Astrocyte (in vitro differentiated cells and primary cell): ENCODE measurements at regions not wholly inside any gene's neighbourhood (a gene's known extent, or its start where the extent isn't known, plus 50 kb on each side); places are given as distances from the start of the nearest gene placed in this dataset.

Experiments used
- EZH2 ChIP-seq: IDR thresholded peaks from 2 replicates; pipeline ENCODE4 v1.6.1; 2012; ENCODE audit warnings: mild to moderate bottlenecking, low read length, inconsistent platforms; ENCODE audit not compliant: insufficient read depth
- TF ChIP-seq, protein P1 (sequence below): IDR thresholded peaks from 2 replicates; pipeline ENCODE4 v1.5.1; 2011; ENCODE audit warnings: low read depth, mild to moderate bottlenecking, inconsistent platforms, low read length, moderate library complexity; ENCODE audit not compliant: insufficient read depth

DNA sequence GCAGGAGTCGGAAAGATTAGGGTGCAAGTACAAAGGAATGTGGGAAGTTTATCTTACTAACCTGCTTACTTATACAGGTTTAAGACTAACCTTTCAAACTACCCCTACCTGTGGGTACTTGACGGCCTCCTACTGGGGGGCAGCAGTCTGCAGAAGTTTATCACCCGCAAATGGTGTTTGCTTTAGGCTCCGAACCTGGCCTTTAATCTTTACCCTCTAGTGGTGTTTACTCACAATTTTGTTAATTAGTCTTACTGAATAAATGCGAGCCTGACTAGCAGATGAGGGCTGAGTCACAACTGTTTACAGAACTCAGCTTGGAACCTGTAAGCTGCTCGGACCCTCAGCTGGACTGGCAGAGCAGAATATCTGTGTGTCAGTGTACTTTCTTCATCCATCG lies 204.2 kb upstream of the GPRIN3 start:
- TF ChIP-seq, protein P1, sequence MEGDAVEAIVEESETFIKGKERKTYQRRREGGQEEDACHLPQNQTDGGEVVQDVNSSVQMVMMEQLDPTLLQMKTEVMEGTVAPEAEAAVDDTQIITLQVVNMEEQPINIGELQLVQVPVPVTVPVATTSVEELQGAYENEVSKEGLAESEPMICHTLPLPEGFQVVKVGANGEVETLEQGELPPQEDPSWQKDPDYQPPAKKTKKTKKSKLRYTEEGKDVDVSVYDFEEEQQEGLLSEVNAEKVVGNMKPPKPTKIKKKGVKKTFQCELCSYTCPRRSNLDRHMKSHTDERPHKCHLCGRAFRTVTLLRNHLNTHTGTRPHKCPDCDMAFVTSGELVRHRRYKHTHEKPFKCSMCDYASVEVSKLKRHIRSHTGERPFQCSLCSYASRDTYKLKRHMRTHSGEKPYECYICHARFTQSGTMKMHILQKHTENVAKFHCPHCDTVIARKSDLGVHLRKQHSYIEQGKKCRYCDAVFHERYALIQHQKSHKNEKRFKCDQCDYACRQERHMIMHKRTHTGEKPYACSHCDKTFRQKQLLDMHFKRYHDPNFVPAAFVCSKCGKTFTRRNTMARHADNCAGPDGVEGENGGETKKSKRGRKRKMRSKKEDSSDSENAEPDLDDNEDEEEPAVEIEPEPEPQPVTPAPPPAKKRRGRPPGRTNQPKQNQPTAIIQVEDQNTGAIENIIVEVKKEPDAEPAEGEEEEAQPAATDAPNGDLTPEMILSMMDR: no peak
- TF ChIP-seq EZH2: no peak
